22Rv1 (cell line): ENCODE measurements at regions not wholly inside any gene's neighbourhood (a gene's known extent, or its start where the extent isn't known, plus 50 kb on each side); places are given as distances from the start of the nearest gene placed in this dataset.

Experiments
- ZFX ChIP-seq: fragments of 450-650 bp; IDR thresholded peaks from 2 replicates; pipeline ENCODE4 v1.6.1; 2017; ENCODE audit warnings: antibody characterized with exemption, borderline replicate concordance
- TF ChIP-seq, protein P1 (sequence below): fragments of 450-650 bp; IDR thresholded peaks from 2 replicates; pipeline ENCODE4 v1.5.1; 2017; ENCODE audit warnings: mild to moderate bottlenecking

DNA sequence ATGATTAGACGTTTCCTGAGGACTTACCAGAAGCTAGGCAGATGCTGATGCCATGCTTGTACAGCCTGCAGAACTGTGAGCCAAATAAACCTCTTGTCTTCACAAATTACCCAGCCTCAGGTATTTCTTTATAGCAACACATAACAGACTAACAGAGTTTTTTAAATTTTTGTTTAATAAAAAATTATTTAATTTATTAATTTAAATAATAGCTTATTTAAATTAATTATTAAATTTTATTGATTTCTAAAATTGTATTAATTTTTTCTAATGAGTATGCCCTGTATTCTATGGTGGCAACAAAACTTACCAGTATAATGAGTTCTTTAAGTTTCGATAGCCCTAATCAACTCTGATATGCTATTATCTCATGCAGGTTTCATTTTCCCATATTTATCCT is 259.8 kb downstream of the IKZF2 start:
- TF ChIP-seq, protein P1, sequence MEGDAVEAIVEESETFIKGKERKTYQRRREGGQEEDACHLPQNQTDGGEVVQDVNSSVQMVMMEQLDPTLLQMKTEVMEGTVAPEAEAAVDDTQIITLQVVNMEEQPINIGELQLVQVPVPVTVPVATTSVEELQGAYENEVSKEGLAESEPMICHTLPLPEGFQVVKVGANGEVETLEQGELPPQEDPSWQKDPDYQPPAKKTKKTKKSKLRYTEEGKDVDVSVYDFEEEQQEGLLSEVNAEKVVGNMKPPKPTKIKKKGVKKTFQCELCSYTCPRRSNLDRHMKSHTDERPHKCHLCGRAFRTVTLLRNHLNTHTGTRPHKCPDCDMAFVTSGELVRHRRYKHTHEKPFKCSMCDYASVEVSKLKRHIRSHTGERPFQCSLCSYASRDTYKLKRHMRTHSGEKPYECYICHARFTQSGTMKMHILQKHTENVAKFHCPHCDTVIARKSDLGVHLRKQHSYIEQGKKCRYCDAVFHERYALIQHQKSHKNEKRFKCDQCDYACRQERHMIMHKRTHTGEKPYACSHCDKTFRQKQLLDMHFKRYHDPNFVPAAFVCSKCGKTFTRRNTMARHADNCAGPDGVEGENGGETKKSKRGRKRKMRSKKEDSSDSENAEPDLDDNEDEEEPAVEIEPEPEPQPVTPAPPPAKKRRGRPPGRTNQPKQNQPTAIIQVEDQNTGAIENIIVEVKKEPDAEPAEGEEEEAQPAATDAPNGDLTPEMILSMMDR, result no peak
- no peak for TF ChIP-seq ZFX
